ENCODE measurements at regions not wholly inside any gene's neighbourhood (a gene's known extent, or its start where the extent isn't known, plus 50 kb on each side); places are given as distances from the start of the nearest gene placed in this dataset.

DNA sequence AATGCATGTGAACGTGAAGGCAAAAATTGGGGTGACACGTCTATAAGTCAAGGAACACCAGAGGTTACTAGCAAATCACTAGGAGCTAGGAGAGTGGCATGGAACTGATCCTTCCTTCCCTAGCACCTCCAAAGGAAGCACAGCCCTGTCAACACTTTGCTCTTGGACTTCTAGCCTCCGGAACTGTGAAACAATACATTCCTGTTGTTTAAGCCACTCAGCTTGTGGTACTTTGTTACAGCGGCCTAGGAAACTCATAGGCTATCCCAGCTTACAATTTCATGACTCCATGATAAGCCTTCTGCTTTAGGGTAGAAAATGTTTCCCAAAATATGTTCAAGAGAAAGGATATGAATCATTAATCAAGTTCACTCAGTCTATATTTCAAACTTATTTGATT lies 798.1 kb downstream of the DCDC2C start:
- no peak for DNase-seq

- DNase-seq, result no peak
These were observed 799.0 kb downstream of the DCDC2C start for GRCh38 chr2:4502230-4502843.

GRCh38 chr2:4507661-4508060 lies 804.3 kb downstream of the DCDC2C start:
- DNase-seq, result peak; percentile 79

- no peak for DNase-seq
These were observed 812.7 kb downstream of the DCDC2C start for GRCh38 chr2:4515871-4516761.

- DNase-seq, result no peak
These were observed 815.2 kb downstream of the DCDC2C start for GRCh38 chr2:4518596-4518995.

DNA sequence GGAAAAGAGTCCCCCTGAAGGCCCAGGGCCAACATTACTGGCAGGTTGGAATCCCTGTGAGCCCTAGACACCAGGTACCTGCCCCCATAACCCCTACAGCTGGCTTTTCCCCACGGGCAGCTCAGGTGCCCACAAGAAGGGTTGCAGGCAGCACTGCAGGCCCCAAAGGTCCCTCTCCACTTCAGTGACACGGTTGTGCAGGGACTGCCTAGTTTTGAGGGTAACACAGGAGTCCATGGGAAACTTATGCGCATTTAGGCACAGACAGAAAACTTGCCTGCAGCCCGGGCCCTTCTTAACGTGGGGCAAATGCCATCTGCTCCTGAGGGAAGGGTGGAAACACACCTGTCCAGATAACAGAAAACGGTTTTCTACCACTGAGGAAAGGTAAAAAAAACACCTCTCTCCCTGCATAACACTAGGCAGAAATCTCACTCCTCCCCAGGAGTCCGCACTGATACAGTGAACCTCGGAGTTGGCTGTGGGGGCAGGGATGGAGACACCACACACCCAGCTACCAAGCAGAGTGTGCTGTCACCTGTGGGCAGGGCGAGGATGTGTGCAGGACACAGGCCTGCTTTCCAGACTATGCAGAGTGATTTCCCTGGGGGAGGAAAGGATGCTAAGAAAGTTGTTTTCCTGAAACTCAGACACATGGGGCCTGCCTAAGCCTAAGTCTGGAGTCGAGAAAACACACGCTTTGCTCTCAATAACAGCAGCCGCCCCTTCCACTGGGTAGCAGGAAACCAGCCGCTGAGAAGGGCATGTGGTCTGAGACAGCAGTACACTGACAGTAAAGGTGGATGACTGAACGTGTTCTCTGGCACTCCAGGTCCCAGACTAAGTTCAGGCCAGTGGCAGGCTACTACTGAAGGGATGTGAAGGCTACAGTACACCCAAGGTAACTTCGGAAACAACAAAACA lies 819.4 kb downstream of the DCDC2C start:
- no peak for DNase-seq

DNA sequence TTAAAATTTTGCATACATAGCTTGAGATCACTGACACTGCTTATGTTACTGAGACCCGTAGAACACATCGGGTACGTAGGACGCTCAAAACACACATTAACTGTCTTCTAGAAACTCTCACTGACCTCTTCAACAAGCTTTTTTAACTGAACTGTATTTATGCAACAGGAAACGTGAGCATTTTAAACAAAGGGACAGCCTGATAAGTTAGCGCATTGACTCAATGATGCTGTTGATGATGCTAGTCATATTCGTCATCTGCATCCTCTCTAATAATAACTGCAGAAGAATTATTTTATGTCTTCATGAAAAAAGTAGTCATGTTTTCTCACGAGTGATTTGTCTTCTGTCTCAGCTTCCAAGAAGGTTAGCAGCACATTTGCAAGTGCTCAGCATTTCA lies 824.0 kb downstream of the DCDC2C start:
- no peak for DNase-seq

GRCh38 chr2:4528246-4528645 lies 824.9 kb downstream of the DCDC2C start:
- DNase-seq, result no peak

DNA sequence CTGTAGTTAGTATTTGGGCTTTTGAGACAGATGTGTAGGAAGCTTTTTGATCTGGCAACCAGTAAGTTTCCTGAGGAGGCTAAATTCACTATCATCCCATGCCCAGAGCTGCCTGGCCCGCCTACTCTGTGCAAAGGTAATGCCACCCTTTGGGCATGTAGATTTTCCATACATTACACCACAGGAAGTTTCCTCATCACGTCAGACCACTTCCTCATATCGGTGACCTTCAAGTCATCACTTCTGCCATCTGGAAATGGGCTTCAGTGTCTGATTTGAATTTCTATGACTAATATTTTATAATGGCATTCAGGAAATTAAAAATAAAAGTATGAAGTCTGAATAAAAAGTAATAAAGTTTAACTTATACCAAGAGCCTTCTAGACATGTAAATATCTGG lies 825.4 kb downstream of the DCDC2C start:
- no peak for DNase-seq

DNA sequence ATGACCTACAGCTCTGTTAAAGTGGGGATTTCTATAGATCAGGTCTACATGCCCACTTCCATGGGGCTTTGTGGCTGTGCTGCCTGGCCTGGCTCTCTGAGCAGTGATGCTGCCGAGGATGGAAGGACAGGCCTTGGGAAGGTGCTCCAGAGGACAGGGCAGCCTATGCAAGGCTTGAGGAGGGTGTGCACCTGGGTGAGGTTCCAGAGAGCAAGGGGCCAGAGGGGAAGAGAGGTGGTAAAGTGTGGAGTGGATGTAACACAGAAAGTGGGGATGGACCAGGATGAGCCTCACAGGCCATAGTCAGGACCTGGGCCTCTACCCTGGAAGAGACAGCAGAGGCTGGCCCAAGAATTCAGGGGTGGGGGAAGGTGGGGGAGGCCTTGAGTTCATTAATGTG lies 826.4 kb downstream of the DCDC2C start:
- no peak for DNase-seq

GRCh38 chr2:4530231-4530630 lies 826.9 kb downstream of the DCDC2C start:
- DNase-seq, result no peak

DNA sequence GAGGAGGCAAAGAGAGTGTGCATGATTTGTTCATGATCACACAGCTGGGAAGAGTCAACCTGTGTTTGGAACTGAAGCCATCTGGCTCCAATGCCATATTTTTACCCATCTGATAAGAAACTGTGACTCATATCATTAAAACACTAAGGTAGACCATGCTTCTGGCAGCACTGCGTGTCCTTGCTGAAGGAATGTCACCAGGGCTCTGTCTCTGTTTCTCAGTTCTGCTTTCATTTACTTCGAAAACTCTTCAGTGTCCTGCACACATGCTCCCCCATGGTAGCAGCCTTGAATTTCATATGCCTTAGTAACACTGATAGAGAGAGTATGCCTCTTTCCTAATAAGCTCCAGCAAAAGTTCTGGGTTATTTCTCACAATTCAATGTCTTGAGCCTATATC lies 830.4 kb downstream of the DCDC2C start:
- no peak for DNase-seq

- DNase-seq, result no peak
These were observed 835.7 kb downstream of the DCDC2C start for GRCh38 chr2:4539121-4539520.

DNA sequence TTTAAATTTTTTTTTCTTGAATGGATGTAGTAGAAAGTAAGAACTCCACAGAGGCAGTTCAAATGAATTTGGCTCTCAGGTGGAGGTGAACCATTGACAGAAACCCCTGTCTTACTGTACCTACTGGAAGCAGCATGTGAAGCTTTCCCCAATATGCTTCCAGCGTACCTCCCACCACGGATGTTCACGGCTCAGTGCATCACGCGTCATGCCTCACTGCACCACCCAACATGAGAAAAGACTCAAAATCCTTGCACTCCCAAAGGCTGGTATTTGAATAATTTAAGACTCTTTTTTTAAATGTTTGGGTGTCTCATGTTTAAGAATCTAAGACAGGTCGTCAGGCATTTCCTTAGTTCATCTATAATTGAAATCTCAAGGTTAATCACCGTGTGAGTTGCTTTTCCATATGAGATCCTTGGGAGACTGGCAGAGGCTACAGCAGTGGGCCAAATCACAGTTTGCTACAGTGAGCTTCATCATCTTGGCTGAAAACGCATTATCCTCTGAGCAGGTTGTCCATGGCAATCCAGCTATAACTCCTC lies 846.4 kb downstream of the DCDC2C start:
- DNase-seq, result no peak

DNA sequence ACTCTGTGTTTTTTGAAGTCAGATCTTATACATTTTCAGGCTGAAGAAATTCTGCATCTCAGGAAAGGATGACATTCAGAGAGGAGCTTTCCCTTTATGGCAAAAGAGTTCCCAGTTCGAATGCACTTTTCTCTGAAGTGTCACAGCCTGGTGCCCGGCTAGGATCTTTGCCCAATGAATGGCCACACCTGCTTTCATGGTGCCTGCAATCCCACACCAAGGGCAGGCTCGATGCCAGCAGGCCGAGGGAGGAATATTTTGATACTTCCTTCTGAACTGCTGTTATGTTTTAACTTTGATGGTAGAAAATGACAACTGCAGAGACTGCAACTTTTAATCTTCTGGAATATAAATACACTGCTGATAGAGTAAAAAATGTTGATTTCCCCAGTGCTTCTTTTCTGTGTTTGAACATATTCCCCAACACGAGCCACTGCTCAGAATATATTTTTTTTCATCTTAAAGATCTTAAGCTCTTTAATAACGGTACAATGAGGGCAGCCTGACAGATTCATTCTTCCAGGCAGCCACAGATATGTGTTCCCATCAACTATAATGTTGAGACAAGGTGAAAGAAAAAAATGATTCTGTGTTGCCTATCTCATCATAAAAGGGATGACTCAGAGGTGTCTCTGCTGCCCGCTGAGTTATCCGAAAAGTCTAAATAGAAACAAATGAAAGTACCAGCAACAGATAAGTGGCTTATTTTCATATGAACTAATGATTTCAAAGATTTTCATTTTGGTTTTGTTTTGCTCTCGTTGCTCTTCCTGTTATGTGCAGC lies 848.5 kb downstream of the DCDC2C start:
- peak; percentile 26 for DNase-seq

DNA sequence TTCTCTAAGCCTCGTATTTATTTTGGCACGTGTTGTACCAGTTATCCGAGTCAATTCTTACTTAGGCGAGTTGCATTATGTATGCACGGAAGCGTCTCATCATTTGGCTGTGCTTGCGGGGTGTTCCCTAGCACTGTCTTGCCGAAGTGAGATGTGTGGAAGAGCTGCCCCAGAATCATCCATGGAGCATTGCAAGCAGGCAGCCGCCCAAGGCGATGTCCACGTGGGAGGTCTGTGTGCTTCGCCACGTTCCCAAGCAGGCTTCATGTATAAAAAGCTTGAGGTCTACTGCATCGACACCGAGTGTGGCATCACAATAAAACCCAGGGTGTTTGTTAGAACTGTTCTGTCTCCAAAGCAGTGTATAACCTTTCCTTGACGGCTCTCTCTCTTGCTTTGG lies 849.9 kb downstream of the DCDC2C start:
- DNase-seq, result peak; percentile 54

DNA sequence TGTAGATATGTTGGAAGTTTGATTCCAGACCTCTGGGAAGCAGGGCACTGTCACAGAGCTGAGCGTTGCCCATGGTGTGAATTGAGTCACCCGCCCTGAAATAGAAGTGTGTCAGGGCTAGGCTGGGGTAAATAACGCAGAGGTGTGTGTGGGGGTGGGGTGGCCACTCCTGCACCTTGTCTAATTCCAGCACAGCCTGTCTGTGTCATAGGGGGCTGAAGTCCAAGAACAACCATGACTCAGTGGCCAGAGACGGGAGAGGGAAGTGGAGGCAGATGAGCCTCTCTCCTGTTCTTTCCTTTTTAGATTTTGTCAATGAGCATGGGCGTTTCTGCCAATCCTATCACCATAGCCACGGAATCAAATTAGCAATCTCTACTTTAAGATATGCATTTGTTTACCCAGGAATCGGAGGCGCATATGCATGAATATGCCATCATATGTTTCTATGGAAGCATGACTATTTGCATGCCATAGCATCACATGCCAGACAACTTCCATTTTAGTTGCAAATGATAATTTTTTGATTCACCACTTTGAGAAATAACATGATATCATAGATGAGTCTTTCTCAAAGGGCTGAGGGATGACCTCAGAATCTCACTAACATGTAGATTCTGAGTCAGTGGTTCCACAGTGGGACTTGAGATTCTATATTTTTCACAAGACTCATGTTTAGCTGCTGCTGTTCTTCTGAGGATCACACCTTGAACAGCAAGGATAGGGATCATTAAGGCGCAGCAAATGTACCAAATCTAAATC lies 852.9 kb downstream of the DCDC2C start:
- no peak for DNase-seq

DNA sequence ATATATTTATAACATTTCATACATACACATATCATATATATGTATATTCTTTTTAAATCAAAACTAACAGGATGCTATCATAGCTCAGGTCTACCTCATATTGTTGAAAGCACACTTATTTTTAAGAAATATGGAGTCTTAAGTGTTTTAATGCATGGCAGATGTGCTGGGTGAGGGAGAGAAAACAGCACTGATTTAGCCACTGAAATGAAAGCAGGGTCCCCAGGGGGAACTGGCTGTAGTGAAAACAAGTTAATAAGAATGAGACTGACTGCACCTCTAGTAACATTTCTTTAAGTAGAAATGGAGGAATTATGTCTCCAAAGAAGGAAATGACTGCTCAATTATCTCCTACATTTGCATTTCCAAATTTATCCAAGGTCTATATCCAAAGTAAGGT lies 857.8 kb downstream of the DCDC2C start:
- no peak for DNase-seq

DNA sequence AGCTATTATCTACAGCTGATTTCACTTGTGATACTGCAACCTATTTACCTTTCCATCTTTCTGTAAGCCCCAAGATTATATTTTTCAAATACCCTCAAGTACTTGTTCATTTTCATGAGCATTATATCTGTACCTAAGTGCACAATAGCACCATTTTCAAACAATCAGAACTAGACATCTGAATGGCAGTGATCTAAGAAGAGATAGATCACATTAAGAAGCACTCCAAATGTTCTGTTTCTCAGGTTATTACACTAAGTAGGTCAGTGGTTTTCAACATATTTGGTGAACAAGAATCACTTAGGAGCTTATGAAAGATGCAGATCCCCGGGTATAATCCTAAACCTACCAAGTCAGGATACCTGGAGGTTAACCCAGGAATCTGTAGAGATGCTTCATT lies 872.7 kb downstream of the DCDC2C start:
- DNase-seq, result no peak

DNA sequence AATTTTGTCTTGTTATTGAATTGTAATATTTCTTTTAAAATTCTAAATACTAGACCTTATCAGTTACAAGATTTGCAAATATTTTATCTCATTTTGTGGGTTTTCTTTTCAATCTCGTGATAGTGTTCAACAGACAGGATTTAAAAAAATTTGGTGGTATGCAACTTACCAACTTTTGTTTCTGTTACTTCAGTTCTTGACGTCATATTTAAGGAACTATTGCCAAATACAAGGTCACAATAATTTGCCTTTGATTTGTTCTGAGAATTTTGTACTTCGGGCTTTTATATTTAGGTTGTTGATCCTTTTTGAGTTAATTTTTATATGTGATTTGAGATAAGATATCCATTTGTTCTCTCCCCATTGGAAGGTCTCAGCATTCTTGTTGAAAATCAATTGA lies 876.6 kb downstream of the DCDC2C start:
- DNase-seq, result no peak

DNA sequence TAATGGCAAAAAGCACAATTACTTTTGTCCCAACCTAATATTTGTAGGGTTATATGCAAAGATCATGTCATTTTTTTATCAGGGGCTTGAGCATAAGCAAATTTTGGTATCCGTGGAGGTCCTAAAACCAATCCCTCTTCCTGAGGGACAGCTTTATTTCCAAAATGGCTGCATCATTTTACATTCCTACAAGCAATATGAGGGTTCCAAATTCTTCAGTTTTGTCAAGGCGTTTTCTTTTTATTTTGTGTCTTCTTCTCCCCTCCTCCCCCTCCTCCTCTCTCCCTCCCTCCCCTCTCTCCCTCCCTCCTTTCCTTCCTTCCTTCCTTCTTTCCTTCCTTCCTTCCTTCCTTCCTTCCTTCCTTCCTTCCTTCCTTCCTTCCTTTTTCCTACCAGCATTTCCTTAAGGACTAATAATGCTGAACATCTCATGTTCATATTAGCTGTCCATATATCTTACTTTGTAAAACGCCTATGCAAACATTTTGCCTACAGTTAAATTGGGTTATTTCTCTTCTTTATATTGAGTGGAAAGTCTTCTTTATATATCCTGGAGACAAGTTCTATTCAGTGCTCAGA lies 881.8 kb downstream of the DCDC2C start:
- no peak for DNase-seq

Measured in tongue (tissue), 1 donor.